ENCODE measurements at regions not wholly inside any gene's neighbourhood (a gene's known extent, or its start where the extent isn't known, plus 50 kb on each side); places are given as distances from the start of the nearest gene placed in this dataset.

GRCh38 chr21:36551731-36552433 lies 72.0 kb upstream of the CLDN14 start:
- Histone ChIP-seq H3K4me1 (peaks cover 0 to 21% (median 0%) of the 10 kb centered on the region in 10 experiments; a peak in 8 of 20 replicates), H3K27me3 (no peaks in the 10 kb centered on the region), H3K27ac (peak overlapping the region in 1 of 11 experiments; percentile 30; a peak in 2 of 22 replicates), H3K4me3 (no peak overlapping the region), H4K20me1 (no peaks in the 10 kb centered on the region), H3K9ac (no peak overlapping the region), H3K9me3 (replicated peaks in 1 of 11) (peaks cover 0 to 5% (median 0%) of the 10 kb centered on the region in 11 experiments; a peak in 3 of 22 replicates), H3K36me3 (no peaks in the 10 kb centered on the region), H3K4me2 (peak overlapping the region in 3 of 11 experiments; percentile 39 to 54 (median 53); a peak in 6 of 22 replicates)
- no peak for TF ChIP-seq Cebpa-rat (IDR thresholded peaks at IDR 0.05)

DNA sequence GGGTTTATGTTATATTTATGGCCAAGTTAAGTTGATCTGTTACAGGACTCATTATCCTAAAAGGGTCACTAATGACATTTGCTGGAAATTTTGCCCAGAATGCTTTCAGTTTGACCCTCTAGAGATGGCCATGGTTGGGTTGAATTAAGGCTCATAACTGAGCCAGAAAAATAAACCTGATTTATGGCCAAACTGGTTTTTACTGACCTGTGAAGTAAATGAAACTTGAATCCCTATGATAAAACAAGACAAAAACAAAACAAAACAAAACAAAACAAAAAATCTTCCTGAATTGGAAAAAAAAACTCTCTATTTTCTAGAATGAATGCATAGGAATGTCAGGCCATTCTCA lies 72.5 kb upstream of the CLDN14 start:
- H3K9ac ChIP-seq = no peak overlapping the region
- no peaks in the 10 kb centered on the region for H3K36me3 ChIP-seq
- no peak overlapping the region for H3K4me3 ChIP-seq
- no peak overlapping the region for H3K27ac ChIP-seq
- H4K20me1 ChIP-seq = no peaks in the 10 kb centered on the region
- H3K9me3 ChIP-seq (replicated peaks in 1 of 11) = peaks cover 0 to 7% (median 0%) of the 10 kb centered on the region in 11 experiments; a peak in 3 of 22 replicates
- H3K27me3 ChIP-seq = no peaks in the 10 kb centered on the region
- TF ChIP-seq Cebpa-rat (IDR thresholded peaks at IDR 0.05) = no peak
- H3K4me2 ChIP-seq = peak overlapping the region in 3 of 11 experiments; percentile 39 to 54 (median 53); a peak in 5 of 22 replicates
- peaks cover 0 to 21% (median 0%) of the 10 kb centered on the region in 10 experiments; a peak in 8 of 20 replicates for H3K4me1 ChIP-seq

GRCh38 chr21:36553406-36553805 lies 73.5 kb upstream of the CLDN14 start:
- no peak for TF ChIP-seq Cebpa-rat (IDR thresholded peaks at IDR 0.05)
- peaks cover 0 to 7% (median 0%) of the 10 kb centered on the region in 11 experiments; a peak in 3 of 22 replicates for H3K9me3 ChIP-seq (replicated peaks in 1 of 11)
- no peak overlapping the region for H3K4me2 ChIP-seq
- H3K9ac ChIP-seq = no peak overlapping the region
- H3K27ac ChIP-seq = no peak overlapping the region
- H3K4me3 ChIP-seq = no peak overlapping the region
- no peaks in the 10 kb centered on the region for H3K36me3 ChIP-seq
- H3K4me1 ChIP-seq = peaks cover 0 to 21% (median 0%) of the 10 kb centered on the region in 10 experiments; a peak in 8 of 20 replicates
- H3K27me3 ChIP-seq = no peaks in the 10 kb centered on the region
- no peaks in the 10 kb centered on the region for H4K20me1 ChIP-seq

- TF ChIP-seq Cebpa-rat (IDR thresholded peaks at IDR 0.05) = no peak
- H3K4me2 ChIP-seq = no peak overlapping the region
- H4K20me1 ChIP-seq = no peaks in the 10 kb centered on the region
- peaks cover 0 to 7% (median 0%) of the 10 kb centered on the region in 11 experiments; a peak in 3 of 22 replicates for H3K9me3 ChIP-seq (replicated peaks in 1 of 11)
- no peak overlapping the region for H3K27ac ChIP-seq
- no peak overlapping the region for H3K9ac ChIP-seq
- H3K4me1 ChIP-seq = peaks cover 0 to 21% (median 0%) of the 10 kb centered on the region in 10 experiments; a peak in 8 of 20 replicates
- H3K4me3 ChIP-seq = no peak overlapping the region
- H3K36me3 ChIP-seq = no peaks in the 10 kb centered on the region
- H3K27me3 ChIP-seq = no peaks in the 10 kb centered on the region
Measured at GRCh38 chr21:36554411-36555157, 74.7 kb upstream of the CLDN14 start.

DNA sequence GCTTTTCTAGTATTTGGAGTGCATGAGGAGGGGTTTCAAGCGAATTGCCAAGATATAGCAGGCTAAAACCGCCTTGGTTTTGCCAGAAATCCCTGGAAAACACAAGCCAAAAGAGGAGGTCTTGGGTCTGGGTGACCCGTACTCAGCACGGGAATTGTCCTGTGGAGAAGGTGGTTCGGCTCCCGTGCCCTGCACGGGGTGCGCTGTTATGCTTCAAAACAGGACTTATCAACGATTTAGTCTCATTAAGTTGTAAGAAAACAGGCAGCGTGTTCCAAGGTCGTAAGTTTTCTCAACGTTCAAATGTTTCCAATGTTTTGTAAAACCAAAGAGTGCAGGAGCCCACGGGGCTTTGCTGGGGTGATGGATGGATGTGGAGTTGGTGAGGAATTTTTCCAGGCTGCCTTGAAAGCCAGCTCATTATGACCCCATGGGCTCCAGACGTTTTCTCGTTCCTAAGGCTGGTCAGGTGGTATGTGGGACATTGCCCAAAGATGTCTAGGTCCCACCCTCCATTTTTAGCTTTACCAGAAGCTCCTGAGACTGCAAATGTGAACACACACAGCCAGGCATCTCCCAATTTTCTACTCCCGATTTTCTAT lies 75.4 kb upstream of the CLDN14 start:
- no peak for TF ChIP-seq Cebpa-rat (IDR thresholded peaks at IDR 0.05)
- H4K20me1 ChIP-seq = no peaks in the 10 kb centered on the region
- H3K27ac ChIP-seq = no peak overlapping the region
- H3K9me3 ChIP-seq (replicated peaks in 1 of 11) = peaks cover 0 to 7% (median 0%) of the 10 kb centered on the region in 11 experiments; a peak in 3 of 22 replicates
- H3K4me2 ChIP-seq = no peak overlapping the region
- H3K9ac ChIP-seq = no peak overlapping the region
- H3K36me3 ChIP-seq = no peaks in the 10 kb centered on the region
- no peaks in the 10 kb centered on the region for H3K27me3 ChIP-seq
- H3K4me3 ChIP-seq = no peak overlapping the region
- peaks cover 0 to 21% (median 0%) of the 10 kb centered on the region in 10 experiments; a peak in 8 of 20 replicates for H3K4me1 ChIP-seq

- H3K4me2 ChIP-seq = no peak overlapping the region
- TF ChIP-seq Cebpa-rat (IDR thresholded peaks at IDR 0.05) = no peak
Measured at GRCh38 chr21:36557316-36557715, 77.4 kb upstream of the CLDN14 start.

DNA sequence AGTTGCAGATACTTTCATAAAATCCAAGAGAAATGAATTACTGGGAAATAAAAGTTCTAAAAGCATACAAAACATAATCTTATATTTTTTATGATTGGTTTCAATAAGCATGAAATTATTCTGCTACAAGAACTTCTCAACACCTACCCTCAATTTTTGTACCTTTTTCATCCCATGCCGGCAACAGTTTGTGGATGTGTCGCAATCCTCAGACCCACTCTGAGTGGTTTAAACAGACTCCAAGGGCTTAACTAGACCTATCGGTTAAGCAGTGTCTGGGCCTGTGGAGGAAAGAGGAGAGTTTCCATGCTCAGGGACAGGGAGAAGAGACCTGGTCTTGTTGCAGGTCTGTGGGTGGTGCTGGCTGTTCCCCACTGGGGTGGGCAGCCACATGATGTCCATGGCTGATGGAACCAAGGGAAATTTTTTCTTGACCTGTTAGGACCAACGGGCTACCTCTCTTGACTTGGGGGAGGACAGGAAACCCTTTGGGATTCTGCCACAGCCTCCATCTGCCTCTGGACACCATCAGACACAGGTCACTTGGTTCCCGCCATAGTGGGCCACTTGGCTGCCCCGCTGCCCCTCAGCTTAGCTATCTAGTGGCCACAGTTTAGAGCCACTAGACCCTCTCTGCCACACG lies 81.1 kb upstream of the CLDN14 start:
- no peak overlapping the region for H3K4me3 ChIP-seq
- H3K4me2 ChIP-seq = no peak overlapping the region
- H4K20me1 ChIP-seq = no peaks in the 10 kb centered on the region
- H3K36me3 ChIP-seq = no peaks in the 10 kb centered on the region
- H3K9me3 ChIP-seq (replicated peaks in 1 of 11) = peaks cover 0 to 11% (median 7%) of the 10 kb centered on the region in 11 experiments; a peak in 7 of 22 replicates
- H3K27me3 ChIP-seq = no peaks in the 10 kb centered on the region
- no peak overlapping the region for H3K27ac ChIP-seq
- peak in 4 of 11 experiments; percentile 14 to 65 (median 36); a peak in 3 of 22 replicates for TF ChIP-seq Cebpa-rat (IDR thresholded peaks at IDR 0.05)
- no peak overlapping the region for H3K9ac ChIP-seq
- peaks cover 0 to 6% (median 5%) of the 10 kb centered on the region in 10 experiments; a peak in 13 of 20 replicates for H3K4me1 ChIP-seq

More at GRCh38 chr21:36557316-36557715, 77.4 kb upstream of the CLDN14 start:
- Histone ChIP-seq H3K36me3 (no peaks in the 10 kb centered on the region), H3K9ac (no peak overlapping the region), H3K4me1 (peaks cover under 1 to 11% (median 4%) of the 10 kb centered on the region in 10 experiments; a peak in 16 of 20 replicates), H3K4me3 (no peak overlapping the region), H4K20me1 (no peaks in the 10 kb centered on the region), H3K27ac (no peak overlapping the region), H3K9me3 (replicated peaks in 1 of 11) (peaks cover 0 to 7% (median 0%) of the 10 kb centered on the region in 11 experiments; a peak in 3 of 22 replicates), H3K27me3 (no peaks in the 10 kb centered on the region)

- TF ChIP-seq Cebpa-rat (IDR thresholded peaks at IDR 0.05) = no peak
- H3K27me3 ChIP-seq = no peaks in the 10 kb centered on the region
- no peak overlapping the region for H3K4me2 ChIP-seq
Measured at GRCh38 chr21:36563341-36563926, 83.5 kb upstream of the CLDN14 start.

More at GRCh38 chr21:36563341-36563926, 83.5 kb upstream of the CLDN14 start:
- Histone ChIP-seq H4K20me1 (no peaks in the 10 kb centered on the region), H3K9me3 (replicated peaks in 1 of 11) (peaks cover 0 to 11% (median 6%) of the 10 kb centered on the region in 11 experiments; a peak in 6 of 22 replicates), H3K4me1 (peaks cover 0 to 6% (median 5%) of the 10 kb centered on the region in 10 experiments; a peak in 13 of 20 replicates), H3K9ac (no peak overlapping the region), H3K27ac (no peak overlapping the region), H3K4me3 (no peak overlapping the region), H3K36me3 (no peaks in the 10 kb centered on the region)

Measured in BLaER1 treated with 17β-estradiol and CSF1 and Interleukin-3, amounts not matched to agents 10 nM and 100 nM (cell line).